ENCODE measurements at regions not wholly inside any gene's neighbourhood (a gene's known extent, or its start where the extent isn't known, plus 50 kb on each side); places are given as distances from the start of the nearest gene placed in this dataset.

DNA sequence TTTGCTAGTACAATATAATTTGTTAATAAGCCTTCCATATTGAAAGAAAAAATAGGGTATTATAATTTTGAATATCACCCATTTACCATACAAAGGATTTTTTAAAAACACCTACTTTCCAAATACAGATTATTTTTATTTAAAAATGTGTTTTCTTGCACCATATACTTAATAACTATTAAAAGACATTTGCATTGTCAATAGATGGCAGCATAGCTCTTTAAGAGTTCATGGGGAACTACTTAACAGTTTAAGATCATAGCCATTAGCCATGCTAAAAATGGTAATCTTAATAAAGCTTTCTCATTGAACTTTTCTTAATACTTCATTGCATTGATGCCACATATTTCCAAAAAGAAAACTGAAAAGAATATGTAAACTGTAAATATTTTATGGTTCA is 1995.9 kb downstream of the C4orf33 start:
- TF ChIP-seq CTCF (IDR thresholded peaks at IDR 0.05; ENCODE audit: poor library complexity) = peak; percentile 75
- TF ChIP-seq EZH2phosphoT487 (IDR thresholded peaks at IDR 0.05; ENCODE audit: low read depth, severe bottlenecking, unreplicated experiment) = no peak

All from hepatocyte (in vitro differentiated cells).